ENCODE measurements at regions not wholly inside any gene's neighbourhood (a gene's known extent, or its start where the extent isn't known, plus 50 kb on each side); places are given as distances from the start of the nearest gene placed in this dataset.

DNA sequence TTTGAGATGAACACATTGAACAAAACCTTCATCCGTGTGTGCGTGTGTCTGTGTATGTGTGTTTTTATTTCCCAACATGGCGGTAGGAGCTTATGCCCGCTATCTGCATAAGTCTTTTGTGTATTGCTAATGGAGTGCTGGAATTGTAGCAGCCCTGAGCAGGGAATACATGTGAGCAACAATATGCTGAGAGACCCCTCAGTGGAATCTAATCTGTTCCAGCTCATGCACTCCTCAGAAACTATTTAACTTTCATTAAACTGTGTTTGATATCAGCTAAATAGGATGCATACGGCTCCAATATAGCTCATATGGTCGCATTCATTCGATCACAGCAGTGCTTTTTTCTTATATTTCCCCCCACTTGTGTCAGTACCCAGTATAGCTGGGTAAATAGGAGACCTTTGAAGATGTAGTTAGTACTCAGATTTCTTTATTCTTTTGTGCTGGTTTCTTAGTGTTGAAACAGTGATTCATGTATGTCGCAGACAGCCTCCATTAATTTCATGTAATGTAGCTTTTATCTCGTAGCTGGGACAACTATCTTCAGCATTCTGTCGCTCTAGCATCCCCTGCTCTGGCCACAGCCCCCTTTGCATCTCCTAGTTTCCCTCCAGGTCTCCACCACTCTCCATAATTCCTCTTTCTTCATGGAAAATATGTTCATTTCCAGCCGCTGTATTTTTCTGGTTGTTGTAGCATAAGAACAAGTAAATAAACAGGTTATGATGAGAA, 891.2 kb downstream of the BCL11A start:
- DNase-seq (ENCODE audit: low read depth in 1 of 2, low spot score in 1 of 2), result no peak
- H3K27ac ChIP-seq (replicated peaks), result no peak overlapping the region
- TF ChIP-seq SPI1 (IDR thresholded peaks at IDR 0.05; ENCODE audit: borderline replicate concordance, low read depth) (no peak), POLR2AphosphoS5 (IDR thresholded peaks at IDR 0.05; ENCODE audit: low read depth) (no peak), GABPA (IDR thresholded peaks at IDR 0.05; ENCODE audit: low read depth) (no peak)
- TF ChIP-seq, protein P1, sequence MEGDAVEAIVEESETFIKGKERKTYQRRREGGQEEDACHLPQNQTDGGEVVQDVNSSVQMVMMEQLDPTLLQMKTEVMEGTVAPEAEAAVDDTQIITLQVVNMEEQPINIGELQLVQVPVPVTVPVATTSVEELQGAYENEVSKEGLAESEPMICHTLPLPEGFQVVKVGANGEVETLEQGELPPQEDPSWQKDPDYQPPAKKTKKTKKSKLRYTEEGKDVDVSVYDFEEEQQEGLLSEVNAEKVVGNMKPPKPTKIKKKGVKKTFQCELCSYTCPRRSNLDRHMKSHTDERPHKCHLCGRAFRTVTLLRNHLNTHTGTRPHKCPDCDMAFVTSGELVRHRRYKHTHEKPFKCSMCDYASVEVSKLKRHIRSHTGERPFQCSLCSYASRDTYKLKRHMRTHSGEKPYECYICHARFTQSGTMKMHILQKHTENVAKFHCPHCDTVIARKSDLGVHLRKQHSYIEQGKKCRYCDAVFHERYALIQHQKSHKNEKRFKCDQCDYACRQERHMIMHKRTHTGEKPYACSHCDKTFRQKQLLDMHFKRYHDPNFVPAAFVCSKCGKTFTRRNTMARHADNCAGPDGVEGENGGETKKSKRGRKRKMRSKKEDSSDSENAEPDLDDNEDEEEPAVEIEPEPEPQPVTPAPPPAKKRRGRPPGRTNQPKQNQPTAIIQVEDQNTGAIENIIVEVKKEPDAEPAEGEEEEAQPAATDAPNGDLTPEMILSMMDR (IDR thresholded peaks at IDR 0.05; ENCODE audit: insufficient read depth, low read length), result no peak
- TF ChIP-seq, protein P2, sequence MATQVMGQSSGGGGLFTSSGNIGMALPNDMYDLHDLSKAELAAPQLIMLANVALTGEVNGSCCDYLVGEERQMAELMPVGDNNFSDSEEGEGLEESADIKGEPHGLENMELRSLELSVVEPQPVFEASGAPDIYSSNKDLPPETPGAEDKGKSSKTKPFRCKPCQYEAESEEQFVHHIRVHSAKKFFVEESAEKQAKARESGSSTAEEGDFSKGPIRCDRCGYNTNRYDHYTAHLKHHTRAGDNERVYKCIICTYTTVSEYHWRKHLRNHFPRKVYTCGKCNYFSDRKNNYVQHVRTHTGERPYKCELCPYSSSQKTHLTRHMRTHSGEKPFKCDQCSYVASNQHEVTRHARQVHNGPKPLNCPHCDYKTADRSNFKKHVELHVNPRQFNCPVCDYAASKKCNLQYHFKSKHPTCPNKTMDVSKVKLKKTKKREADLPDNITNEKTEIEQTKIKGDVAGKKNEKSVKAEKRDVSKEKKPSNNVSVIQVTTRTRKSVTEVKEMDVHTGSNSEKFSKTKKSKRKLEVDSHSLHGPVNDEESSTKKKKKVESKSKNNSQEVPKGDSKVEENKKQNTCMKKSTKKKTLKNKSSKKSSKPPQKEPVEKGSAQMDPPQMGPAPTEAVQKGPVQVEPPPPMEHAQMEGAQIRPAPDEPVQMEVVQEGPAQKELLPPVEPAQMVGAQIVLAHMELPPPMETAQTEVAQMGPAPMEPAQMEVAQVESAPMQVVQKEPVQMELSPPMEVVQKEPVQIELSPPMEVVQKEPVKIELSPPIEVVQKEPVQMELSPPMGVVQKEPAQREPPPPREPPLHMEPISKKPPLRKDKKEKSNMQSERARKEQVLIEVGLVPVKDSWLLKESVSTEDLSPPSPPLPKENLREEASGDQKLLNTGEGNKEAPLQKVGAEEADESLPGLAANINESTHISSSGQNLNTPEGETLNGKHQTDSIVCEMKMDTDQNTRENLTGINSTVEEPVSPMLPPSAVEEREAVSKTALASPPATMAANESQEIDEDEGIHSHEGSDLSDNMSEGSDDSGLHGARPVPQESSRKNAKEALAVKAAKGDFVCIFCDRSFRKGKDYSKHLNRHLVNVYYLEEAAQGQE (IDR thresholded peaks at IDR 0.05; ENCODE audit: insufficient replicate concordance, low read depth), result no peak
- no peak overlapping the region for H3K4me3 ChIP-seq (replicated peaks; ENCODE audit: insufficient read depth, low read length)
- H3K27me3 ChIP-seq (ENCODE audit: insufficient read depth, poor library complexity, severe bottlenecking), result no peaks in the 10 kb centered on the region

DNA sequence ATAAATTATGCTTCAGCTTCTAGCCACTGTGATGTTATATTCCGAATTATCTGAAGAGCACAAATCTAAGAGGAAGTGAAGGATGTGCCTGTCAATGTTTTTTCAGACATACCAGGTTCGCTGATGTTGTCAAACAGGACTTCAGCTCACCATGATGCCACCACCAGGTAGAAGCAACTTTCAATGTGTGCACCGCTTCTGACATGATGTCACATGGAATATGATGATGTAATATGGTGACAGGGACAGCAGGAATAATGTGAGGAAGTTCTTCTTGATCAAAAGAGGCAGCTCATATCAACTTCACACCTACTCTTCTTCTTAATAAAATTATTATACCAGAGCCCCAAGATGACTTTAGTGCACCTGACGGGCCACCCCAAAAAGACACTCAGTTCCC, 893.2 kb downstream of the BCL11A start:
- H3K27ac ChIP-seq (replicated peaks), result no peak overlapping the region
- TF ChIP-seq POLR2AphosphoS5 (IDR thresholded peaks at IDR 0.05; ENCODE audit: low read depth) (no peak), SPI1 (IDR thresholded peaks at IDR 0.05; ENCODE audit: borderline replicate concordance, low read depth) (no peak), GABPA (IDR thresholded peaks at IDR 0.05; ENCODE audit: low read depth) (no peak)
- TF ChIP-seq, protein P2 (IDR thresholded peaks at IDR 0.05; ENCODE audit: insufficient replicate concordance, low read depth), result no peak
- TF ChIP-seq, protein P1 (IDR thresholded peaks at IDR 0.05; ENCODE audit: insufficient read depth, low read length), result no peak
- DNase-seq (ENCODE audit: low read depth in 1 of 2, low spot score in 1 of 2), result no peak
- no peaks in the 10 kb centered on the region for H3K27me3 ChIP-seq (ENCODE audit: insufficient read depth, poor library complexity, severe bottlenecking)
- no peak overlapping the region for H3K4me3 ChIP-seq (replicated peaks; ENCODE audit: insufficient read depth, low read length)

DNA sequence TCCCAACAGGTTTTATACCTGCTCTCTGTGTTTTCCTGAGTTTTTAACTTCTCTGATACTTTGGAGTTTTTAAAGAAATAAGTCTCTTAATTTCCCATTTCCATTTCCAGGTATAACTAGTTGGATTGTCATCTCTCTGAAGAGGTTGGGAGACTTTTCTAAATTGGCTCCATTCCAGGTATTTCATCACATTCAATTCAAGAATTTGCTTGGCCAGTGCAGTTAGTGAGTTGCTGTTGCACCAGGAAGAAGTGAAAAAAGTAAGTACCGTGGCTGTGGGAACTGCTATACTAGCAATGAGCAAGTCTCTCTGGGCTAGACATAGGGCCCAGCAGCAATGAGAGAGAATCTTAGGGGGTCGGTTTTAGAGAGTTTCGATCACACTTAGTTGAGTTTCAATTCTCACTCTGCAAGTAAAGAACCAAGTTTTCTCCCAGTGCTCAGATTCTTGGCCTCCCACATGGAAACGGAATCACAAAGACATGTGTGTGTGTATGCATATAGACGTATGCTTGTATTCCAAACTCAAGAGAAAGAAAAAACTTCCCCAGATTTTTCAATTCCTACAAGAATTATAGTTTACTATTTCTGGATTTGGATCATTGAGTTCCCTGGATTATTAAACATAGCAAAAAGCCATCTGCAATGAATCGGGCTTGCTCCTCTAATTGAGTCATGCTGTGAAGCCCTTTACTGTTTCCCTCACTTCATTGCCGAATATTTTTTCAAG, 894.4 kb downstream of the BCL11A start:
- TF ChIP-seq POLR2AphosphoS5 (IDR thresholded peaks at IDR 0.05; ENCODE audit: low read depth) (no peak), GABPA (IDR thresholded peaks at IDR 0.05; ENCODE audit: low read depth) (no peak), SPI1 (IDR thresholded peaks at IDR 0.05; ENCODE audit: borderline replicate concordance, low read depth) (no peak)
- TF ChIP-seq, protein P1 (IDR thresholded peaks at IDR 0.05; ENCODE audit: insufficient read depth, low read length), result no peak
- TF ChIP-seq, protein P2 (IDR thresholded peaks at IDR 0.05; ENCODE audit: insufficient replicate concordance, low read depth), result no peak
- Histone ChIP-seq H3K27ac (replicated peaks) (no peak overlapping the region), H3K4me3 (replicated peaks; ENCODE audit: insufficient read depth, low read length) (no peak overlapping the region), H3K27me3 (ENCODE audit: insufficient read depth, poor library complexity, severe bottlenecking) (no peaks in the 10 kb centered on the region)
- no peak for DNase-seq (ENCODE audit: low read depth in 1 of 2, low spot score in 1 of 2)

Measured in HL-60 (cell line).